Upper lobe of left lung (tissue), 4 donors: ENCODE measurements at regions not wholly inside any gene's neighbourhood (a gene's known extent, or its start where the extent isn't known, plus 50 kb on each side); places are given as distances from the start of the nearest gene placed in this dataset.

Experiments used
- CTCF ChIP-seq, 6 experiments: fragments of 450-650 bp in 4 of 6; fragments of 200-600 bp in 2 of 6; sonication (generic) in 2 of 6; IDR thresholded peaks; one replicate each; pipeline ENCODE4 v1.5.1; 2016 to 2019; ENCODE audit warnings: antibody characterized with exemption in 6 of 6
- EP300 ChIP-seq, 4 donors: sonication (generic); formaldehyde crosslinking; IDR thresholded peaks; one replicate each; pipeline ENCODE4 v1.5.1; 2017; ENCODE audit warnings: antibody characterized with exemption in 4 of 4, control low read depth in 2 of 4

GRCh38 chr14:55848964-55849363, 269.0 kb downstream of the KTN1 start:
- TF ChIP-seq CTCF (IDR thresholded peaks at IDR 0.05) = no peak
- no peak for TF ChIP-seq EP300 (IDR thresholded peaks at IDR 0.05)
